H9 (cell line): ENCODE measurements at regions not wholly inside any gene's neighbourhood (a gene's known extent, or its start where the extent isn't known, plus 50 kb on each side); places are given as distances from the start of the nearest gene placed in this dataset.

Experiments used
- DNase-seq: peaks from one replicate; pipeline ENCODE4 v3.0.0-alpha.2; 2017
- H2AFZ ChIP-seq: one replicate; pipeline ENCODE4 v1.6.1; 2013; ENCODE audit warnings: mild to moderate bottlenecking, low read length, control low read depth, moderate library complexity
- H2AK5ac ChIP-seq: 2 replicates; pipeline ENCODE4 v1.6.1; 2013; ENCODE audit warnings: low read length, control low read depth, mixed read lengths; ENCODE audit not compliant: insufficient read length
- H2BK120ac ChIP-seq: one replicate; pipeline ENCODE4 v1.6.1; 2013; ENCODE audit warnings: low read depth, mild to moderate bottlenecking, low read length, control low read depth, inconsistent platforms; ENCODE audit not compliant: poor library complexity, severe bottlenecking
- H2BK12ac ChIP-seq: 2 replicates; pipeline ENCODE4 v1.6.1; 2013; ENCODE audit warnings: low read length, control low read depth, mixed read lengths, low read depth; ENCODE audit not compliant: insufficient read length
- H2BK15ac ChIP-seq: 2 replicates; pipeline ENCODE4 v1.6.1; 2013; ENCODE audit warnings: low read depth, low read length, control low read depth
- H2BK20ac ChIP-seq: one replicate; pipeline ENCODE4 v1.6.1; 2013; ENCODE audit warnings: low read depth, mild to moderate bottlenecking, low read length, control low read depth, inconsistent platforms; ENCODE audit not compliant: poor library complexity, severe bottlenecking
- H2BK5ac ChIP-seq: 2 replicates; pipeline ENCODE4 v1.6.1; 2013; ENCODE audit warnings: low read length, control low read depth, mixed read lengths; ENCODE audit not compliant: insufficient read length
- H3K14ac ChIP-seq: 2 replicates; pipeline ENCODE4 v1.6.1; 2013; ENCODE audit warnings: low read length, control low read depth; ENCODE audit not compliant: insufficient read depth
- H3K18ac ChIP-seq: 2 replicates; pipeline ENCODE4 v1.6.1; 2013; ENCODE audit warnings: low read depth, mild to moderate bottlenecking, mixed read lengths, low read length, control low read depth; ENCODE audit not compliant: insufficient read length
- H3K23ac ChIP-seq: 2 replicates; pipeline ENCODE4 v1.6.1; 2013; ENCODE audit warnings: low read length, control low read depth, mixed read lengths, low read depth; ENCODE audit not compliant: insufficient read length
- H3K23me2 ChIP-seq: 2 replicates; pipeline ENCODE4 v1.6.1; 2013; ENCODE audit warnings: low read depth, mild to moderate bottlenecking, mixed read lengths, low read length, control low read depth; ENCODE audit not compliant: insufficient read length, poor library complexity, severe bottlenecking
- H3K27ac ChIP-seq: 2 replicates; pipeline ENCODE4 v1.5.1; 2013; ENCODE audit warnings: low read length, control low read depth, mixed read lengths, low read depth; ENCODE audit not compliant: insufficient read length
- H3K27me3 ChIP-seq: 2 replicates; pipeline ENCODE4 v1.6.1; 2013; ENCODE audit warnings: low read length, control low read depth, inconsistent platforms; ENCODE audit not compliant: insufficient read depth
- H3K4ac ChIP-seq: 2 replicates; pipeline ENCODE4 v1.6.1; 2013; ENCODE audit warnings: low read depth, mild to moderate bottlenecking, control low read depth, inconsistent platforms, low read length, moderate library complexity
- H3K4me1 ChIP-seq: 2 replicates; pipeline ENCODE4 v1.6.1; 2013; ENCODE audit warnings: low read length, control low read depth, inconsistent platforms; ENCODE audit not compliant: insufficient read depth
- H3K4me2 ChIP-seq: 2 replicates; pipeline ENCODE4 v1.6.1; 2013; ENCODE audit warnings: low read length, control low read depth, mixed read lengths; ENCODE audit not compliant: insufficient read length, insufficient read depth
- H3K56ac ChIP-seq: 2 replicates; pipeline ENCODE4 v1.6.1; 2013; ENCODE audit warnings: low read depth, mild to moderate bottlenecking, mixed read lengths, low read length, control low read depth; ENCODE audit not compliant: insufficient read length
- H3K79me1 ChIP-seq: 2 replicates; pipeline ENCODE4 v1.6.1; 2013; ENCODE audit warnings: low read depth, mild to moderate bottlenecking, moderate library complexity, low read length, control low read depth, inconsistent platforms; ENCODE audit not compliant: insufficient read depth, poor library complexity, severe bottlenecking
- H3K79me2 ChIP-seq: 2 replicates; pipeline ENCODE4 v1.6.1; 2013; ENCODE audit warnings: low read length, control low read depth, inconsistent platforms; ENCODE audit not compliant: insufficient read depth
- H3K9ac ChIP-seq: 2 replicates; pipeline ENCODE4 v1.6.1; 2013; ENCODE audit warnings: low read length, control low read depth, mixed read lengths; ENCODE audit not compliant: insufficient read length; ENCODE audit errors: extremely low read depth
- H3K9me3 ChIP-seq: one replicate; pipeline ENCODE4 v1.6.1; 2013; ENCODE audit warnings: low read depth, low read length, inconsistent platforms; ENCODE audit not compliant: control insufficient read depth
- H3T11ph ChIP-seq: one replicate; pipeline ENCODE4 v1.6.1; 2013; ENCODE audit warnings: mild to moderate bottlenecking, low read length, control low read depth, inconsistent platforms
- H4K20me1 ChIP-seq: one replicate; pipeline ENCODE4 v1.6.1; 2013; ENCODE audit not compliant: control insufficient read depth, insufficient read length, insufficient read depth
- H4K5ac ChIP-seq: 2 replicates; pipeline ENCODE4 v1.6.1; 2013; ENCODE audit warnings: low read depth, mild to moderate bottlenecking, mixed read lengths, low read length, control low read depth; ENCODE audit not compliant: insufficient read length
- H4K8ac ChIP-seq: replicated peaks from 2 replicates; pipeline ENCODE4 v1.6.1; 2013; ENCODE audit warnings: low read length, control low read depth, mixed read lengths, low read depth; ENCODE audit not compliant: insufficient read length
- H4K91ac ChIP-seq: 2 replicates; pipeline ENCODE4 v1.6.1; 2013; ENCODE audit warnings: low read depth, mild to moderate bottlenecking, moderate library complexity, mixed read lengths, low read length, control low read depth; ENCODE audit not compliant: insufficient read length
- H3K27ac Mint-ChIP-seq, 3 experiments: 2 replicates in 2 of 3; 3 replicates in 1 of 3; pipeline ENCODE4 v1.8.0; 2020 to 2021; ENCODE audit warnings: mixed read lengths in 3 of 3, mild to moderate bottlenecking in 1 of 3, moderate library complexity in 1 of 3
- H3K27me3 Mint-ChIP-seq: 2 replicates; pipeline ENCODE4 v1.8.0; 2021; ENCODE audit warnings: low read depth, mild to moderate bottlenecking, moderate library complexity, mixed read lengths
- H3K36me3 Mint-ChIP-seq, 3 experiments: 2 replicates in 2 of 3; 3 replicates in 1 of 3; pipeline ENCODE4 v1.8.0; 2020 to 2021; ENCODE audit warnings: low read depth in 3 of 3, mixed read lengths in 3 of 3; ENCODE audit not compliant: insufficient read depth in 1 of 3
- H3K4me1 Mint-ChIP-seq, 2 experiments: 2 replicates each; pipeline ENCODE4 v1.8.0; 2020; ENCODE audit warnings: mixed read lengths in 2 of 2
- H3K4me3 Mint-ChIP-seq, 2 experiments: 2 replicates in 1 of 2; 3 replicates in 1 of 2; pipeline ENCODE4 v1.8.0; 2020 to 2021; ENCODE audit warnings: mild to moderate bottlenecking in 2 of 2, mixed read lengths in 2 of 2, moderate library complexity in 1 of 2
- H3K9me3 Mint-ChIP-seq, 2 experiments: 2 replicates in 1 of 2; 3 replicates in 1 of 2; pipeline ENCODE4 v1.8.0; 2020; ENCODE audit warnings: mild to moderate bottlenecking in 2 of 2, mixed read lengths in 2 of 2, moderate library complexity in 1 of 2
- WGBS: extraction: QIAGEN DNeasy Blood & Tissue Kit; methylation state at CpG from one replicate; pipeline ENCODE4 v1.1.7; 2013; ENCODE audit warnings: missing lambda C conversion rate, low lambda C conversion rate, mixed read lengths; ENCODE audit not compliant: insufficient read length; ENCODE audit errors: extremely low coverage; 5-methylcytosine and 5-hydroxymethylcytosine counted together
- TF ChIP-seq, protein P1 (sequence below): fragments of 200-600 bp; sonication (generic); conservative IDR thresholded peaks from 3 replicates; pipeline ENCODE4 v1.8.0; 2021; ENCODE audit warnings: antibody characterized with exemption, mild to moderate bottlenecking

GRCh38 chr7:121561717-121562116 lies 165.6 kb upstream of the FAM3C start:
- H3K27ac ChIP-seq: no peak overlapping the region
- H3K4me1 ChIP-seq: no peaks in the 10 kb centered on the region; the same call in 1 of the 2 replicates
- no peak overlapping the region for H2BK20ac ChIP-seq
- H3K4ac ChIP-seq: no peak overlapping the region
- Mint-ChIP-seq H3K4me1 (peaks cover 7 to 8% of the 10 kb centered on the region in 2 experiments), H3K36me3 (no peaks in the 10 kb centered on the region), H3K27ac (no peak overlapping the region), H3K4me3 (no peak overlapping the region), H3K9me3 (no peaks in the 10 kb centered on the region), H3K27me3 (no peaks in the 10 kb centered on the region; the same call in 1 of the 2 replicates)
- no peak overlapping the region for H3K18ac ChIP-seq
- no peak overlapping the region for H3K14ac ChIP-seq
- TF ChIP-seq, protein P1, sequence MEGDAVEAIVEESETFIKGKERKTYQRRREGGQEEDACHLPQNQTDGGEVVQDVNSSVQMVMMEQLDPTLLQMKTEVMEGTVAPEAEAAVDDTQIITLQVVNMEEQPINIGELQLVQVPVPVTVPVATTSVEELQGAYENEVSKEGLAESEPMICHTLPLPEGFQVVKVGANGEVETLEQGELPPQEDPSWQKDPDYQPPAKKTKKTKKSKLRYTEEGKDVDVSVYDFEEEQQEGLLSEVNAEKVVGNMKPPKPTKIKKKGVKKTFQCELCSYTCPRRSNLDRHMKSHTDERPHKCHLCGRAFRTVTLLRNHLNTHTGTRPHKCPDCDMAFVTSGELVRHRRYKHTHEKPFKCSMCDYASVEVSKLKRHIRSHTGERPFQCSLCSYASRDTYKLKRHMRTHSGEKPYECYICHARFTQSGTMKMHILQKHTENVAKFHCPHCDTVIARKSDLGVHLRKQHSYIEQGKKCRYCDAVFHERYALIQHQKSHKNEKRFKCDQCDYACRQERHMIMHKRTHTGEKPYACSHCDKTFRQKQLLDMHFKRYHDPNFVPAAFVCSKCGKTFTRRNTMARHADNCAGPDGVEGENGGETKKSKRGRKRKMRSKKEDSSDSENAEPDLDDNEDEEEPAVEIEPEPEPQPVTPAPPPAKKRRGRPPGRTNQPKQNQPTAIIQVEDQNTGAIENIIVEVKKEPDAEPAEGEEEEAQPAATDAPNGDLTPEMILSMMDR: no peak
- no peak overlapping the region for H3K56ac ChIP-seq
- no peak overlapping the region for H2AK5ac ChIP-seq
- H2AFZ ChIP-seq: no peak overlapping the region
- no peaks in the 10 kb centered on the region for H4K20me1 ChIP-seq
- H2BK120ac ChIP-seq: no peak overlapping the region
- no peak overlapping the region for H2BK5ac ChIP-seq
- no peaks in the 10 kb centered on the region for H3K23me2 ChIP-seq
- no peak overlapping the region for H4K5ac ChIP-seq
- H3K79me2 ChIP-seq: no peaks in the 10 kb centered on the region
- H3T11ph ChIP-seq: no peak overlapping the region
- no peaks in the 10 kb centered on the region for H3K79me1 ChIP-seq
- WGBS: no CpG with 5 or more reads among the region's 1 CpG
- DNase-seq: no peak
- no peak overlapping the region for H3K4me2 ChIP-seq
- no peak overlapping the region for H4K91ac ChIP-seq
- no peak overlapping the region for H2BK12ac ChIP-seq
- H3K27me3 ChIP-seq: no peaks in the 10 kb centered on the region
- H2BK15ac ChIP-seq: no peak overlapping the region
- H4K8ac ChIP-seq: no peak overlapping the region
- no peak overlapping the region for H3K23ac ChIP-seq
- H3K9ac ChIP-seq: no peak overlapping the region
- no peaks in the 10 kb centered on the region for H3K9me3 ChIP-seq
